Ecto neural progenitor cell (in vitro differentiated cells): ENCODE measurements at regions not wholly inside any gene's neighbourhood (a gene's known extent, or its start where the extent isn't known, plus 50 kb on each side); places are given as distances from the start of the nearest gene placed in this dataset.
A peak's percentile ranks its signal among the peaks of the same experiment; 100 is the strongest.
"Not testable (repeated sequence)": the region's sequence is repeated elsewhere in the genome, so short reads cannot be mapped to it uniquely, and the experiment has no call there.

Experiments
- DNase-seq: peaks from one replicate; pipeline ENCODE4 v3.0.0-alpha.2; 2018; ENCODE audit warnings: low spot score

DNA sequence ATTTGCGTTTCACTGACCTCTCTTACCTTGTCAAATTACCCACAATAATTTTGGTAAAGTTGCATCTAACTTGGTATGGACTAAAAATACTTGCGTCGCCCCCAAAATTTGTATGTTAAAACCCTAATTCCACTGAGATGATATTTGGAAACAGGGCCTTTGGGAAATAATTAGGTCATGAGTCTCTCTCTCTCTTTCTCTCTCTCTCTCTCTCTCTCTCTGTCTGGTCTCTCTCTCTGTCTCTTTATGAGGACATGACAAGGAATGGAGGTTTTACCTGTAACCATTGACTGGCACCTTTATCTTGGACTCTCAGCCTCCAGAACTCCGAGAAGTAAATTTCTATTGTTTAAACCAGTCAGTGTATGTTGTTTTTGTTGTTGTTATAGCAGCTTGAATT is 111.5 kb upstream of the BDP1 start:
- DNase-seq = not testable (repeated sequence)

DNA sequence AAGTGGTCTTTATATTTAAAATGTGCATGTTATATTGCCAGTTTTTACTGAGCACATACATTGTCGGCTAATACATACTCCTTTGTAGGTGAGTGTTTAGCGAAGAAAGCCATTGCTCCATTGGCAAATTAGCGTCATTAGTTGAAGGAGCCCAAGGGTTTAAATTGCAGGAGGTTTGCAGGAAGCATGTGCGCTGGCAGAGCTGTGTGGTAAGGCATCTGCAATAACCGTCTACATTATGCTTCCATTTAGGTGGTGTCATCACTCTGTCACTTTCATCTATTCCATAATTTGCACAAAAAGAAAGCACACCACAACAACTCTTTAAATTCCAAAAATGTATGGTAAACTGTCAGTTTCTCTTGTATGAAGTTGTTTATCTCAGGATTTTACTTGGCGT is 82.8 kb upstream of the BDP1 start:
- DNase-seq = not testable (repeated sequence)

DNA sequence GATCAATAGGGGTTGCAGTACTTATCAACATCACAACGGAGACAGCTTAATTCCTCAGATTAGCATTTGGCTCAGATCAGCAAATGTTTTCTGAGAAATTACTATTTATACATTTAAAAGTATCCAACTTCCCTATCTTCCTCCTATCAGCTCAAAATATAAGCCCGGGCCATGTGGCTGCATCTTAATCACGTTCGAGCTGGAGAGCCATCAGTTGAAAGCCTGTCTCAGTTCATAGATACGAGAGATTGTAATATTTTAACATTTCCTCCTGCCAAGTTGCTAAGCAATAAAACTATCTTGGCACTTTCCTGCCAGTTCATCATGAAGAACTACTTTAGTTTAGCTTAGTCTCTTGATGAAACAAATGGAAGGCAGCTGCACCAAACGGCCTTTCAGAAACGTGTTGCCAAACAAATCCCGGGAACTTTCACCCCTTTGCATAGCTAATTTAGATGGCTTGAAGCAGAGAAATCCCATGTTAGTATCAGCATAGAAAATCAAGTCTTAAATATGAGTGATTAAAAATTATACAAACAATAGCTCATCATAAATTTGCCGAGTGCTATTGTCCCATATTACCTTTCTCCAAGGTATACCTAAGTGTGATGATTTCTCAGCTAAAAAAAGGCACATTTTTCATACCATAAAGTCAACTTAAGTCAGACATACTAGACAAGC is 82.3 kb upstream of the BDP1 start:
- not testable (repeated sequence) for DNase-seq

DNA sequence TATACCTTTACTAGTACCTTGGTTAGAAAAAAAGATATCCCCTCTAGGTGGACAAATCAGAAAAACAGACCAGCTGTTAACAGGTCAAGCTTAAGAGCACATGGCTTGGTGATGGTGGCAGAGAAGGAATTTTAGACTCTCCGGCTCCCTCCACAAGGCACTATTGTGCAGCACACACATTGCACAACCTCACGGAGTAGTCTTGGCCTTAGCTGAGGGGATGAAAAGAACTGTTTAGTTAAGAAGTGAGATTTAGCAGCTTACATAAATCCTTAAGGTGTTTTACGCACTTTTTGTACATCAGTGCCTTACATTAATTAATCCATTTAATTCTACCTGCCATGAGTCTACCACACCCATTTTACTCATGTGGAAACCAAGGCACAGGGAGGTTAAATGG is 71.2 kb upstream of the BDP1 start:
- DNase-seq = not testable (repeated sequence)

DNA sequence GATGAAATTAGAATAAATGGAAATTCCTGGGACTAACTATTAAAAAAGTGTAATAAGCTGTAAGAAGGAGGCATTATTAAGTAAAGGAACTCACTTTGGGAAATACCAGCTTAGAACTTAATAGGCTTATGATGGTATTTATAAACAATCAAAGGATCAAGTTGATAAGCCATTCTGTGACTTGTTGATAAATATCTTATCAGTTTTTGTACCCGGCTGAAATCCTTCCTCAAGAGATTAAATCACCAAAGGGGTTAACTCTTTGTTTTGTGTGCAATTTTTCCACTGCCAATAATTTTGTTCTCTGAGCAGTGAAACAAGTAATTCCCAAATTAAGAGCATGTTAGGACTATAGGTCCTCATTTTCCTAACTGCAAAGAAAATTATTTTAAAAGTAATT is 70.7 kb upstream of the BDP1 start:
- no peak for DNase-seq

DNA sequence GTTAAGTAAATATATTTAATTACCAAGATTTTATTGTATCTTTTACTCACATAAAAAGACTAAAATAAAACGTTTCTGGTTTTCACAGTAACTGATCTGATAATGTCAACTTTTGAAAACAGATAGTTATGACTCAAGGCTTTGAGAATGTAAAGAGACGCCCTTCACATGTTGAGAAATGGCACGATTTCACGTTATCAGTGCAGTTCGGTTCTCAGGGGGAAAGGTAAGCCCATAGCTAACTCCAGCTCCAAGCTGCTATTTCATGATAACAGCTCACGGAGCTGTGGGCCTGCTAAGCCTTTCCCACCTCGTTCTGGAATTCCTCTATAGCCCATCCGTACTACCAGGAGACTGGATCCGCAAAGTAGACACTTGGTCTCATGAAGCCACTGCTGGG is 70.2 kb upstream of the BDP1 start:
- not testable (repeated sequence) for DNase-seq

DNA sequence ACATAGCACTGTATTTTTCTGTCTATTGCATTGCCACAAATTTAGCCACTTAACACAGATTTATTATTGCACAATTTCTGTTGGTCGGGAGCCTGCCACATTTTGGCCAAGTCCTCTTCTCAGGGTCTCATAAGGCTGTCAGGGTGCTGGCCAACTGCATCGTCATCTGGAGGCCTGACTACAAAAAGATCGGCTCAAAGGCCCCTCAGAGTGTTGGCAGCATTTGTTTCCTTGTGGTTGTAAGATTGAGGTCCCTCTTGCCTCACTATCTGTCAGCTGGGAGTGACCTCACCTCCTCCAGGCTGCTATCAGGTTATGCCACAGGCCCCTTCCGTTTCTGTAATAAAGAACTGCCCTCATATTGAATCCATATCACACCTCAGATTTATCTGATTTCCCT is 67.3 kb upstream of the BDP1 start:
- DNase-seq = not testable (repeated sequence)

DNA sequence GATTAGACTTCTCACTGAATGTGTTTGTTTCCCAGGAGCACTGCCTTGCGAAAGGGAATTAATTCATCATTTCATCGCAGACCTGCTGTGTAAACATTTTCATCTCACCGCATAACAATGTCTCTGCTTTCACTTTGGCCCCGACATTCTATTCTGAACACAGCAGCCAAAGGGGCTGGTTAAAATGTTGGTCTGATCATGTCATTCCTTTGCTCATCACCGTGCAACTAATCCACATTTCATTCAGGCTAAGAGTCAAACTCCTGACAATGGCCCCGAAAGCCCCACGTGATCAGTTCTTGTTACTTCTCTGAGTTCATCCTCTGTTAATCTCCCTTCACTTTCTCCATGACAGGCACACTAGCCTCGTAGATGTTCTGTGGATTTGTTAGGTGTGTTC is 57.1 kb upstream of the BDP1 start:
- peak; percentile 53 for DNase-seq

DNA sequence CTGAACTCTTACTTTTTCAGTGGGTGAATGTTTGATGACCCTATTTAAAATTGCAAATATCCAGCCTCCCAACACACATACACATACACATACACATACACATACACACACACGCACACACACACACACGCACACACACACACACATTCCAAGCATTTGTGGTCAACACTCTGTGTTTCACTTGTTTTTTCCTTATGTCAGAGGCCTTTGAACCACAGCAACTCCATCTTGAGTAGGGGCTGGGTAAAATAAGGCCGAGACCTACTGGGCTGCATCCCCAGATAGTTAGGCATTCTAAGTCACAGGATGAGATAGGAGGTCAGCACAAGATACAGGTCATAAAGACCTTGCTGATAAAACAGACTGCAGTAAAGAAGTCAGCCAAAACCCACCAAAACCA is 56.6 kb upstream of the BDP1 start:
- not testable (repeated sequence) for DNase-seq

DNA sequence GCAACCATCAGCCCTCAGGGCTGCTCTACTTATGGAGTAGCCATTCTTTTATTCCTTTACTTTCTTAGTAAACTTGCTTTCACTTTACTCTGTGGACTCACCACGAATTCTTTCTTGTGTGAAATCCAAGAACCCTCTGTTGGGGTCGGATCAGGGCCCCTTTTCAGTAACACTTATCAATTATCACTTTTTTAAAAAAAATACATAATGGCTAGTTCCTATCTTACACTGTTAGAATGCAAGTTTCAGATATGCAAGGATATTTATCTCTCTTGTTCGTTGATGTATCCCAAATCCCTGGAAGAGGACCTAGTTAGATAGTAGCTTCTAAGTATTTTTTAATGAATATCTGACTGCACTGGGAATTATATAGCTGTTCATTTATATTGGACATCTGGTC is 56.0 kb upstream of the BDP1 start:
- DNase-seq = not testable (repeated sequence)

DNA sequence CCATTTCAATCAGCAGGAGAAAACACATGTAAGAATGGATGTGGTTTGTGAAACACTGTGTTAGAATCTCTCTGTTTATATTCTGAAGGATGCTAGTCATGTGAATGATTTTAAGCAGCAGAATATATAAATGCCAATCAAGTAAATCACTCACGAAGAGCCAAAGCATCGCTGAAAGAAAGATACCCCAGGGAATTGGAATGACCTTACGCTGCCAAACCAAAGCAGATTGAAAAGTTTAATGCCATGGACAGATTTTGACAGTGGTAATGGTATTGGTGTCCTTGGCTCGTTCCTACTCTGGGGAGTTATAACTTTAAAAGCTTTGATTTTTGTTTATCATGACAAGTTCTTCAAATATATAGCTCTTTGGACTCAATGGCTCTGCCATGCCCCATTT is 54.8 kb upstream of the BDP1 start:
- not testable (repeated sequence) for DNase-seq

DNA sequence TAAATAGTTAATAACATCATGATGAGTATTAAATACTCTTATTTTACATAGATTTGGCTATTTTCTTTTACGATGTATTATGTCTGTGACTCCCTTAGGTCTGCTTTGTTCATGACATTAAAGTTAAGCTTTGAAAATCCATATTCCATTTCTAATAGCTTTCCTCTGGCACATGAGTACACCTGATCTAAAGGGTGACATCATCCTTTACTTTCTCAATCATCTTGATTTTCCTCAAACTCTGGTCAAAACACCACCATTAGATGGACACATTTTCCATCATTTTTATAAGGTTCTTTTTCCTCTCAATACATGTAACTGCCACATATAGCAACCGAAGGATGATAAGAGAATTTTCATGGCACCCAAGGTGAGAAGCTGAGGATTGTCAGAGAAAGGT is 54.3 kb upstream of the BDP1 start:
- not testable (repeated sequence) for DNase-seq

DNA sequence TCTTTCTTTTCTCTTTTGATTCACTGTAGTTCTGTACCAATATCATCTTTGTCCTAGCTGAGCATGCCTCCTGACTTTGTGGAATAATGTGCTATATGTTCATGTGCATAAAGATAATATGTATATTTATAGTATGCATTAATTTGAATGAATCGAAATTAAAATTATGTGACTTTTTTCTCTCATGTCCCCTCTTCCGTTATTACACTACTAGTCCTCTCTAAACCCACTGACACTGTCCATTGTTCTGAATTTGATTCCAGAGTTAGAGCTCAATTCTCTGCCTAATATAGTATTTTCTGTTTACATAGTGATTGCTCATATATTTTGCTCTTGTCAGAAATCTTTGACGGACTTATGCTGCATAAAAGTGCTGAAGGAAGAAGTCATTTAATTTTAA is 53.9 kb upstream of the BDP1 start:
- not testable (repeated sequence) for DNase-seq

DNA sequence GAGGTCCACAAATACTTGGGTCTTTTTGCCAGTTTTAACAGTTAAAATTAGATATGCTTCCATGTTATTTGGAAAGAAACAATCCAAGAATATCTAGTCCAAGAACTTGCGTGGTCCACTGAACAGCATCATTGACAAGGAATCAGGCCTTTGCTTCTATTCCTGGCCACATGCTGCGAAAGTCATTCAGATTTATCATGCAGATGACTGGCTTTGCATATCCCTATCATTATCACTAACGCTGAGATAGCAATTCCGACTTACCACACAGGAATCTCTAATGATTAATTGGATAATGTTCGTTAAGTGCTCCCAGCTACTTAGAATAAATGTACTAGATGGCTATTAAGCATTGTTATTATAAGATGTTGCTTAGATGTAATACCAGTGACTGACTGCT is 51.0 kb upstream of the BDP1 start:
- not testable (repeated sequence) for DNase-seq

DNA sequence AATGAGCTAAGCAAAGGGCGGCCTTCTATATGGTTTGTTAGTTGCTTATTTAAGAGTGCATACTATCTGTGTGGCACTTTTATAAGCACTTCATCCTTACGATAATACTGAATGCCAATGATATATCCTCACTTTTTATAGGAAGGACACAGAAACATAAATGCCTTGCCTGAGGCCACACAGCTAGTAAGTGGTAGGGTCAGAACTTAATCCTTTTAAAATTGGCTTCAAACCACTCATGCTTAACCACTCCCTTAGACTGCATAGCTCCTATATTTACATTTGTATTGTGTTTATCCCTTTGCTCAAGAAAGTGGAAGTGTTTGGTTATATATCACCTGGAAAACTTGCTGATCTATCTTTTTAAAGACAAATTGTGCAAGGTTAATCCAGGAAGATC is 50.5 kb upstream of the BDP1 start:
- DNase-seq = not testable (repeated sequence)
